ENCODE measurements at regions not wholly inside any gene's neighbourhood (a gene's known extent, or its start where the extent isn't known, plus 50 kb on each side); places are given as distances from the start of the nearest gene placed in this dataset.

DNA sequence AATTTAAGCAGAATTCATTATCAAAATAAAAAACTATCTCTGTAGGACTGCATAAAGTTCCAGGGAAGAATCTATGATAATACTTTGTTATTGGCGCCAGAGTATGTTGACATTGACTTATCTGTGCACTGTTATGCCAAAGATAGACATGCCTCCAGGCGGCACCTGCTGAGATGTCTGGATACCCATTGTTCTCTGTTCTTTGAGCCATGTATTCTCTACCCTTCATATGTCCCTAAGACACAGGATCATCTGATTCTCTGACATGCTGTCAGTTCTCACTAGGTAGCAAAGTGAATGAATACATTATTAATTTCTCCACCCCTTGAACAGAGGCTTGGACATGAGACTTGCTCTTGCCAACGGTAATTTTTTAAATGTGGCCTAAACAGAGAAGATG lies 517.8 kb upstream of the SLITRK5 start:
- POLR2A ChIA-PET, result no interaction called here
- Histone ChIP-seq H3K36me3 (ENCODE audit: control insufficient read depth in 2 of 2, extremely low read depth in 1 of 2, insufficient read depth in 2 of 2, low read length in 2 of 2) (no peaks in the 10 kb centered on the region), H3K4me2 (ENCODE audit: insufficient read depth, low read length) (no peak overlapping the region), H3K4me3 (replicated peaks in 1 of 3; ENCODE audit: insufficient read depth in 1 of 3, low read depth in 1 of 3, low read length in 3 of 3) (no peak overlapping the region), H3K4me1 (ENCODE audit: control insufficient read depth, extremely low read depth, insufficient read depth, low read length) (no peaks in the 10 kb centered on the region), H3K79me2 (ENCODE audit: control insufficient read depth, insufficient read depth, low read length) (no peaks in the 10 kb centered on the region), H3K9me1 (replicated peaks; ENCODE audit: control insufficient read depth, extremely low read depth, insufficient read depth, low read length) (no peaks in the 10 kb centered on the region), H3K27ac (ENCODE audit: insufficient read depth, low read depth, low read length) (no peak overlapping the region), H3K9ac (replicated peaks; ENCODE audit: extremely low read depth, insufficient read depth, low read length) (no peak overlapping the region), H4K20me1 (replicated peaks; ENCODE audit: control insufficient read depth, extremely low read depth, insufficient read depth, low read length) (no peaks in the 10 kb centered on the region), H3K9me3 (replicated peaks; ENCODE audit: control insufficient read depth, insufficient read depth, low read length) (peaks cover 4% of the 10 kb centered on the region), H3K27me3 (ENCODE audit: control insufficient read depth in 2 of 2, insufficient read depth in 2 of 2, low read length in 2 of 2) (no peaks in the 10 kb centered on the region), H2AFZ (ENCODE audit: low read depth, low read length) (no peak overlapping the region)
- intact Hi-C loops (cut with micrococcal nuclease) (no loop called here), dilution Hi-C loops (cut with MboI; ENCODE audit: extremely low pct_ligation_motif_present, low sequenced_read_pairs) (no loop called here)
- CTCF ChIA-PET, result no interaction called here
- BruUV-seq (replicated peaks), result no TSS peak
- TF ChIP-seq, protein P1, sequence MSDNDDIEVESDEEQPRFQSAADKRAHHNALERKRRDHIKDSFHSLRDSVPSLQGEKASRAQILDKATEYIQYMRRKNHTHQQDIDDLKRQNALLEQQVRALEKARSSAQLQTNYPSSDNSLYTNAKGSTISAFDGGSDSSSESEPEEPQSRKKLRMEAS (IDR thresholded peaks at IDR 0.05; ENCODE audit: insufficient read depth, insufficient read length), result no peak
- TF ChIP-seq POLR2AphosphoS5 (IDR thresholded peaks at IDR 0.05; ENCODE audit: insufficient read depth, low read depth, low read length), result no peak
- TF ChIP-seq POLR2A (IDR thresholded peaks at IDR 0.05; ENCODE audit: low read depth, low read length), result no peak
- TF ChIP-seq GATA2 (IDR thresholded peaks at IDR 0.05; ENCODE audit: insufficient read depth, insufficient read length, low read depth, low read length), result no peak
- TF ChIP-seq JUN (IDR thresholded peaks at IDR 0.05; ENCODE audit: borderline replicate concordance, insufficient read depth, insufficient read length, low read depth), result no peak
- no peak for TF ChIP-seq EZH2 (IDR thresholded peaks at IDR 0.05; ENCODE audit: borderline replicate concordance, low read depth, low read length, severe bottlenecking)
- TF ChIP-seq MYC (IDR thresholded peaks at IDR 0.05; ENCODE audit: low read depth, low read length), result no peak
- no peak for TF ChIP-seq FOS (IDR thresholded peaks at IDR 0.05; ENCODE audit: borderline replicate concordance, insufficient read depth, low read length)
- TF ChIP-seq, protein P2, sequence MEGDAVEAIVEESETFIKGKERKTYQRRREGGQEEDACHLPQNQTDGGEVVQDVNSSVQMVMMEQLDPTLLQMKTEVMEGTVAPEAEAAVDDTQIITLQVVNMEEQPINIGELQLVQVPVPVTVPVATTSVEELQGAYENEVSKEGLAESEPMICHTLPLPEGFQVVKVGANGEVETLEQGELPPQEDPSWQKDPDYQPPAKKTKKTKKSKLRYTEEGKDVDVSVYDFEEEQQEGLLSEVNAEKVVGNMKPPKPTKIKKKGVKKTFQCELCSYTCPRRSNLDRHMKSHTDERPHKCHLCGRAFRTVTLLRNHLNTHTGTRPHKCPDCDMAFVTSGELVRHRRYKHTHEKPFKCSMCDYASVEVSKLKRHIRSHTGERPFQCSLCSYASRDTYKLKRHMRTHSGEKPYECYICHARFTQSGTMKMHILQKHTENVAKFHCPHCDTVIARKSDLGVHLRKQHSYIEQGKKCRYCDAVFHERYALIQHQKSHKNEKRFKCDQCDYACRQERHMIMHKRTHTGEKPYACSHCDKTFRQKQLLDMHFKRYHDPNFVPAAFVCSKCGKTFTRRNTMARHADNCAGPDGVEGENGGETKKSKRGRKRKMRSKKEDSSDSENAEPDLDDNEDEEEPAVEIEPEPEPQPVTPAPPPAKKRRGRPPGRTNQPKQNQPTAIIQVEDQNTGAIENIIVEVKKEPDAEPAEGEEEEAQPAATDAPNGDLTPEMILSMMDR (IDR thresholded peaks at IDR 0.05; ENCODE audit: extremely low read depth in 1 of 2, insufficient read depth in 1 of 2, low read depth in 1 of 2, low read length in 2 of 2), result no peak
- no peak for FAIRE-seq
- no peak for DNase-seq (ENCODE audit: low read depth, low spot score)
